ENCODE measurements at regions not wholly inside any gene's neighbourhood (a gene's known extent, or its start where the extent isn't known, plus 50 kb on each side); places are given as distances from the start of the nearest gene placed in this dataset.

- H3K4me3 Mint-ChIP-seq (ENCODE audit: unreplicated experiment) = no peak overlapping the region
- H3K36me3 Mint-ChIP-seq (ENCODE audit: insufficient read depth, unreplicated experiment) = no peaks in the 10 kb centered on the region
- no peak overlapping the region for H3K27ac Mint-ChIP-seq (ENCODE audit: unreplicated experiment)
- TF ChIP-seq CTCF (IDR thresholded peaks at IDR 0.05; ENCODE audit: insufficient read depth in 1 of 2, low read depth in 1 of 2, low read length in 1 of 2, severe bottlenecking in 1 of 2, unreplicated experiment in 1 of 2) = no peak
- intact Hi-C loops (cut with micrococcal nuclease; ENCODE audit: unreplicated experiment) = no loop called here
- no TSS peak for BruUV-seq (replicated peaks)
- no peaks in the 10 kb centered on the region for H3K27me3 Mint-ChIP-seq (ENCODE audit: insufficient read depth, unreplicated experiment)
- no peaks in the 10 kb centered on the region for H3K4me1 Mint-ChIP-seq (ENCODE audit: low read depth, unreplicated experiment)
- CTCF ChIA-PET = no interaction called here
- H3K4me1 ChIP-seq = no peaks in the 10 kb centered on the region
- no peak overlapping the region for H3K4me3 ChIP-seq (ENCODE audit: low read depth, low read length)
- H3K9me3 Mint-ChIP-seq (ENCODE audit: unreplicated experiment) = peaks cover 21% of the 10 kb centered on the region
- POLR2A ChIA-PET = no interaction called here
- no peak for DNase-seq
- H3K27me3 ChIP-seq (replicated peaks; ENCODE audit: control insufficient read depth, insufficient read depth, low read length) = no peaks in the 10 kb centered on the region
- no peaks in the 10 kb centered on the region for H3K9me3 ChIP-seq
- no peaks in the 10 kb centered on the region for H3K36me3 ChIP-seq (ENCODE audit: control insufficient read depth, insufficient read depth, low read length)
These were observed 463.1 kb downstream of the PCDH7 start for GRCh38 chr4:31183256-31183655.

- CTCF ChIA-PET = no interaction called here
- Histone ChIP-seq H3K4me3 (ENCODE audit: low read depth, low read length) (no peak overlapping the region), H3K36me3 (ENCODE audit: control insufficient read depth, insufficient read depth, low read length) (no peaks in the 10 kb centered on the region), H3K4me1 (no peaks in the 10 kb centered on the region), H3K9me3 (no peaks in the 10 kb centered on the region), H3K27me3 (replicated peaks; ENCODE audit: control insufficient read depth, insufficient read depth, low read length) (no peaks in the 10 kb centered on the region)
- no peaks in the 10 kb centered on the region for H3K27me3 Mint-ChIP-seq (ENCODE audit: insufficient read depth, unreplicated experiment)
- no peak for DNase-seq
- intact Hi-C loops (cut with micrococcal nuclease; ENCODE audit: unreplicated experiment) = no loop called here
- H3K36me3 Mint-ChIP-seq (ENCODE audit: insufficient read depth, unreplicated experiment) = no peaks in the 10 kb centered on the region
- H3K4me3 Mint-ChIP-seq (ENCODE audit: unreplicated experiment) = no peak overlapping the region
- peaks cover 21% of the 10 kb centered on the region for H3K9me3 Mint-ChIP-seq (ENCODE audit: unreplicated experiment)
- no peaks in the 10 kb centered on the region for H3K4me1 Mint-ChIP-seq (ENCODE audit: low read depth, unreplicated experiment)
- H3K27ac Mint-ChIP-seq (ENCODE audit: unreplicated experiment) = no peak overlapping the region
- POLR2A ChIA-PET = no interaction called here
- TF ChIP-seq CTCF (IDR thresholded peaks at IDR 0.05; ENCODE audit: insufficient read depth in 1 of 2, low read depth in 1 of 2, low read length in 1 of 2, severe bottlenecking in 1 of 2, unreplicated experiment in 1 of 2) = no peak
- BruUV-seq (replicated peaks) = no TSS peak
These were observed 464.9 kb downstream of the PCDH7 start for GRCh38 chr4:31185014-31185585.

- CTCF ChIA-PET = no interaction called here
- TF ChIP-seq CTCF (IDR thresholded peaks at IDR 0.05; ENCODE audit: insufficient read depth in 1 of 2, low read depth in 1 of 2, low read length in 1 of 2, severe bottlenecking in 1 of 2, unreplicated experiment in 1 of 2) = no peak
- BruUV-seq (replicated peaks) = no TSS peak
These were observed 467.8 kb downstream of the PCDH7 start for GRCh38 chr4:31187979-31188378.

More at GRCh38 chr4:31187979-31188378, 467.8 kb downstream of the PCDH7 start:
- no peaks in the 10 kb centered on the region for H3K27me3 Mint-ChIP-seq (ENCODE audit: insufficient read depth, unreplicated experiment)
- H3K9me3 Mint-ChIP-seq (ENCODE audit: unreplicated experiment) = peaks cover 21% of the 10 kb centered on the region
- no peaks in the 10 kb centered on the region for H3K36me3 ChIP-seq (ENCODE audit: control insufficient read depth, insufficient read depth, low read length)
- H3K4me1 ChIP-seq = no peaks in the 10 kb centered on the region
- H3K4me3 ChIP-seq (ENCODE audit: low read depth, low read length) = no peak overlapping the region
- H3K27ac Mint-ChIP-seq (ENCODE audit: unreplicated experiment) = no peak overlapping the region
- no peaks in the 10 kb centered on the region for H3K4me1 Mint-ChIP-seq (ENCODE audit: low read depth, unreplicated experiment)
- H3K36me3 Mint-ChIP-seq (ENCODE audit: insufficient read depth, unreplicated experiment) = no peaks in the 10 kb centered on the region
- POLR2A ChIA-PET = no interaction called here
- no peaks in the 10 kb centered on the region for H3K27me3 ChIP-seq (replicated peaks; ENCODE audit: control insufficient read depth, insufficient read depth, low read length)
- DNase-seq = no peak
- no peaks in the 10 kb centered on the region for H3K9me3 ChIP-seq
- intact Hi-C loops (cut with micrococcal nuclease; ENCODE audit: unreplicated experiment) = no loop called here
- no peak overlapping the region for H3K4me3 Mint-ChIP-seq (ENCODE audit: unreplicated experiment)

All from Caco-2 (cell line).